ENCODE measurements at regions not wholly inside any gene's neighbourhood (a gene's known extent, or its start where the extent isn't known, plus 50 kb on each side); places are given as distances from the start of the nearest gene placed in this dataset.

- TF ChIP-seq CTCF (conservative IDR thresholded peaks at IDR 0.05 in 1 of 2, IDR thresholded peaks at IDR 0.05 in 1 of 2; ENCODE audit: extremely low read depth in 1 of 2, insufficient read depth in 1 of 2, low read depth in 1 of 2, low read length in 2 of 2) (no peak), EZH2 (IDR thresholded peaks at IDR 0.05; ENCODE audit: borderline replicate concordance, low read length) (no peak)
Observed at GRCh38 chr1:204812842-204813241, 57.8 kb upstream of the NFASC start.
